Right hindlimb (tissue), 1 donor: ENCODE measurements at regions not wholly inside any gene's neighbourhood (a gene's known extent, or its start where the extent isn't known, plus 50 kb on each side); places are given as distances from the start of the nearest gene placed in this dataset.
"Not testable (repeated sequence)": the region's sequence is repeated elsewhere in the genome, so short reads cannot be mapped to it uniquely, and the experiment has no call there.

Experiments used
- DNase-seq: peaks from one replicate; pipeline ENCODE4 v3.0.0-alpha.2; 2018

DNA sequence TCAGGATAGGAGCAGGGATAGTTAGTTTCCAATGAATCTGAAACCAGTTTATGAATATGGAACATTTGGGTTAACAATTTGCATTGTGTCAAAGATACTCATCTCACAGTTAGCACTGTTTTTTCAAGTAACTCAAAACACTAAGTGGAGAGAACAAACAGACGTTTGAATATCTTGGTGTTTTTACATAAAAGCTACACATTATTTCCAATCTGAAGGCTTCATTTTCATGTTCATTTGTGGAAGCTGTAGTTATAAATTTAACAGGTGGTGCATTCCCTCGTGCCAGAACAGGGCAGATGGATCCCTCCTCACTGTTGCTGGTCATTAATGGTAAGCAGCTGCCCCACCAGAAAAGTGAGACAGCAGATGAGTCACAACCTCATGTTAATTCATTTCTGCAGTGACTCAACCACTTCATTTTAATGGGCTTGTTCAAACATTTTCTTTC is 286.9 kb downstream of the TMX3 start:
- peak; percentile 54 for DNase-seq

GRCh38 chr18:68426731-68427315 is 288.1 kb downstream of the TMX3 start:
- no peak for DNase-seq

GRCh38 chr18:68418881-68419280 is 296.0 kb downstream of the TMX3 start:
- DNase-seq: no peak

- no peak for DNase-seq
Observed at GRCh38 chr18:68418226-68418868, 296.6 kb downstream of the TMX3 start.

DNA sequence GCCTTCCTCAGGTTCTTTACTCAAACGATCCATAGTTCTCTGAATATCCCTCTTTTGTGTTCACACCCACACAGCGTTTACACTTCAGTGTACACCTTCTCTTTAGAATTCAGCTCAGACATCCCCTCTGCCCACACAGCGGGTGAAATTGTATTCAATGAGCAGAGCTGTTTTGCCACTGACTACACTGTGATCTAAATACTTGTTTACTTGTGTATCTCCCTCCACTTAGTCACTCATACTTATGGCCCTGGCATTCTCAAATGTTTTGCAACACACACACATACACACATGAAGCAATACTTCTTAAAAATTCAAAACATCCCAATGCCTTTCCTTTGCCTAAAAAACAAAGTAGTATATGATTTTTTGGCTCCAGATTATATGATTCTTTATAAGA is 297.1 kb downstream of the TMX3 start:
- DNase-seq: no peak

DNA sequence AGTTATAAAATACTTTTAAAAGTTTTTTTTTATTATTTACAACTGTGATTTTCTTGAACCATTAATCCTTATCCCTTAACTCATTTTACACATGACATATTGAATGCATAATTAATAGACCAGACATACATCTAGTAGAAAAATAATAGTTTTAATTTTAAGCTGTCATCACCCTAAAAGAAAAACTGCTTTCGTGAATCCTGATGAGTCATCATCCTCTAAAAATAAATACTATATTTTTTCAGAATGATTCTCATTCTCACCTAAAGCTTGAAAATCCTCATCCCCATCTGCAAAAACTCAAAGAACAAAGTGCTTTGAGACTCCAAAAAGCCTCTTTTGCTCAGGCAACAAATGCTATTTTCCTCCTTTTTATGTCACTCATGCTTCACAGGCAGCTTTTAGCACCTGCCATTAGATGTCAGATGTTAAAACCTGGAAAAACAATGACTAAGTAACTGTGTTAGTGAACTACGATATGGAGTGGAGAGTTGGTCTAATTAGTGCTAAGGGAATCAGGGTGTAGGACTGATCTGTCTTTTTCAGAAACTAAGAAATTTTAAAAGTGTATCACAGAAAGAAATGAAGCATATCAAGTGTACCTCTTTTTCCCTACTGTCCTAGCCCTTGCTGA is 297.6 kb downstream of the TMX3 start:
- no peak for DNase-seq

- DNase-seq: no peak
Observed at GRCh38 chr18:68414407-68414806, 300.5 kb downstream of the TMX3 start.

DNA sequence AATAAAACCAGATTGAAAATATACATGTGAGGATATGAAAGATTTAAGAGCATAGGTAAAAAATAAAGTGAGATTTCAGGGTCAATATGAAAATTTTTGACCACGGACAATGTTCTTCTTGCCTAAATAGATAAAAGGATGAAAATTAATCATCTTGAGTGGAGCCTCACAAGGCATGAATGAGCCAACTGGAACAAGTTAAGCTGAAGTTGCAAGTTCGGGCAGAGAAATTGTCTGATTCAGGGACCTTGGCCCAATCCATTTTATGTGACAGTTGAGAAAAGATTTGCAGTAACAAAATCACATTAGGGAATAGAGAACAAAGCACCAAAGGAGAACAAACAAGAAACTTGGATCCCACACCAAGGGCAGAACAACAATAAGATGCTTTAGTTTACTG is 305.3 kb downstream of the TMX3 start:
- no peak for DNase-seq

GRCh38 chr18:68406761-68407160 is 308.1 kb downstream of the TMX3 start:
- DNase-seq: no peak

DNA sequence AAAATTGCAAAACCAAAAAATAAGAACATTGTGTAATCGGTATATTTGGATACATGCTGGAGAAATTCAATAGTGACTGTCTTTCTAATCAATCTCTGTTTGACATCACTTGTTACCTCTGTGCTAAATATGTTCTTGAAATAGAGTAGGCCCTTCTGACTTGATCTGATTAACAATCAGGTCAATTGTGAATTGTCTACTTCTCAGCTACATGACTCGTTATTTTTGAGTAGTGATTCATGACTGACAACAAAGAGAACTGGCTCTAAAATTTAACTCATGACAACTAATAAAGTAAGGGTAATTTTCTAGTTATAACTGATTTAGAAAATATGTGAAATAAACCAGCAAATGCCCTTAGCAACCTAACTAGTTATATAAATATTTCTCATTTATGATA is 312.1 kb downstream of the TMX3 start:
- DNase-seq: no peak

DNA sequence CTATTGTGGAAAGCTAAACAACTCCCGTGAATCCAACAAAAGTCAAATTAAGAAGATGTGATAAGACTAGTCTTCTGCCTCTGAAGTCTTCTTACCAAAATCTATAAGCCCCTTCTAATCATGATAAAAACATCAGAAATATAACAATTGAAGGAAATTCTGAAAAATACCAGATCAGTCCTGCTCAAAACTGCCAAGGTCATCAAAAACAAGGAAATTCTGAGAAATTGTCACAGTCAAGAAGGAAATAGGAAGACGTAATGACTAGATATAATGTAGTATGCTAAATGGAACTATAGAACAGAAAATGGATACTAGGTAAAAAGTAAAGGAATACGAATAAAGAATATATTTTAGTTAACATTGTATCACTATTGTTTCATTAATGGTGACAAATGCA is 314.0 kb downstream of the TMX3 start:
- DNase-seq: no peak

DNA sequence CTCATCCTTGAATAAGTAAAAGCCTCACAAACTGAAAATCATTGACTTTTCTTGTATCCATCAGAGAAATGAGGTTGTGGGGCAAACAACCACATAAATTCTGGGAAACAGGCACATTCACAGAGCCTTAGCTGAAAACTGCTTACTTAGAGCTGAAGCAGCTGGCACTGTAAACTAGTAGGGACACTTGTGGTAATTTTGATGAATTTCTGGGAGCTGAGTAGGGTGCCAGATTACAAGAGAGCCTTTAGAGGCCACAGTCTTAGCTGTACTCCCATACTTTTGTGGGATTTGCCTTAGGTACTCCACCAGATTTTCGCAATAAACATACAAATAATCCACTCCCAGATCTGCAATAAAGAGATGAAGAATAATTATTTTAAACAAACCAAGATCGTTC is 315.2 kb downstream of the TMX3 start:
- no peak for DNase-seq

DNA sequence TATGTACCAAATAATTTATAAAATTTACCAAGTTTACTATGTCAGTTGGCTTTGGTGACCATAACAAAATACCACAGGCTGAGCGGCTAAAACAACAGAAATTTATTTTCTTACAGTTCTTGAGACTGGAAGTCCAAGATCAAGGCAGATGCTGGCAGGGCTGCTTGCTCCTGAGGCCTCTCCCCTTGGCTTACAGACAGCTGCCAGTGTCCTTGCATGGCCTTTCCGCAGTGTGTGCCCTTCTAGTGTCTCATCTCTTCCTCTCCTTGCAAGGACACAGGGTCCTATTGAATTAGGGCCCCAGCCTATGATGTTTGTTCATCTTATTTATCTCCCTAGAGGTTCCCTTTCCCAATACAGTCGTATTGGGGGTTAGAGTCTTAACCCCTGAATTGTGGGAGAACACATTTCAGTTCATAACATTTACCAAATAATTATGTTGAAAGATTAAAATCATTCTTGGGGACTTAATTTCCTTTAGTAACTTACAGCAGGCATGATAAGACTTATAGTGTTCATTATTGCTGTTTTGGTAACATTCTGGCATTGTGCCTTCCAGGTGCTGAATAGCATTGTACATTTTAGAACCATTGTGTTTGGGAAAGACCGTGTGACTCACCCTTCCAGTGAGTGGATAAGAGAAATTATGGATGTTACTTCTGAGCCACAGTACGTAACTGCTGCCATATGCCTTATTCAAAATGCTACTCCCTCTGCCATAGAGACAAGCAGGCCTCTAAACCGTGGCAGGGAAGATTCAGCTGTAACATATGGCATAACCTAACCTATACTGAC is 317.5 kb downstream of the TMX3 start:
- DNase-seq: no peak

- DNase-seq: no peak
Observed at GRCh38 chr18:68394705-68395104, 320.2 kb downstream of the TMX3 start.

GRCh38 chr18:68391801-68392200 is 323.1 kb downstream of the TMX3 start:
- DNase-seq: no peak

DNA sequence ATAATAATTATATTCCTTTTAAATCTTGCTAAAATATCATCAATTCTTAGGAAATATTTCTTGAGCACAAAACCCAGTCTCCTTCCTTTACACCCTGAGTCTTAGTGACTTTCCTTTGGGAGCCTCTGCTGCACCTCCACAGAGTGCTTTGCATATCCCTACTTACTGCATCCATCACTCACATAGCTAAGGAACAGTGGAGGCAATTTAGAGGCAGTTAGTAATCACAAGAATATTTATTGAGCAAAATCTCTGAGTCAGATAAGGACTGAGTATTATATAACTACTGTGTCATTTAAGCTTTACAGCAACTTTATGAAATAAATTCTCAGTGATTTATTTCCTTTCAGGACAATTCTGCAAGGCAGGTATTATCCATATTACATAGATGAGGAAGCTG is 327.7 kb downstream of the TMX3 start:
- no peak for DNase-seq

DNA sequence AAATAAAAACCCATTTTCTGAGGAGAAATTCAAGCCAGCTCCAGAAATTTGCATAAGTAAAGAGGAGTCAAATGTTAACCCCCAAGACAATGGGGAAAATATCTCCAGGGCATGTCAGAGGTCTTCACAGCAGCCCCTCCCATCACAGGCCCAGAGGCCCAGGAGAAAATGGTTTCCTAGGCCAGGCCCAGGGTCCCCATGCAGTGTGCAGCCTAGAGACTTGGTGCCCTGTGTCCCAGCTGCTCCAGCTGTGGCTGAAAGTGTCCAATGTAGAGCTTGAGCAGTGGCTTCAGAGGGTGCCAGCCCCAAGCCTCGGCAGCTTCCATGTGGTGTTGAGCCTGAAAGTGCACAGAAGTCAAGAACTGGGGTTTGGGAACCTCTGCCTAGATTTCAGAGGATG is 330.9 kb downstream of the TMX3 start:
- DNase-seq: not testable (repeated sequence)

- no peak for DNase-seq
Observed at GRCh38 chr18:68376926-68377325, 338.0 kb downstream of the TMX3 start.

DNA sequence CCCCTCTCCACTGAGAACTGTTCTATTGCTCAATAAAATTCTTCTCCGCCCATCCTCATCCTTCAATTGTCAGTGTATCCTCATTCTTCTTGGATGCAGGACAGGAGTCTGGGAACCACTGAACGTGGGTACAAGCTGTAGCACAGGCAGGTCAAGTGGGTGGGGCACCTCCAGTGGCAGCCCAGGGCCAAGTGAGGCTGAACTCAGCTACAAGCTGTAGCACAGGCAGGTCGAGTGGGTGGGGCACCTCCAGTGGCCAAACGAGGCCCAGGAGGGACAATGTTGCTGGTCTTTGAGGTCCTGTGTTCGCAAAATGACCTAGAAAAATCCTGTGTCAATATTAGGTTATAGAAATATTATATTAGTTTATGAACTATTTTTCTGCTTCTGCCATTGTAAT is 352.0 kb downstream of the TMX3 start:
- DNase-seq: no peak

DNA sequence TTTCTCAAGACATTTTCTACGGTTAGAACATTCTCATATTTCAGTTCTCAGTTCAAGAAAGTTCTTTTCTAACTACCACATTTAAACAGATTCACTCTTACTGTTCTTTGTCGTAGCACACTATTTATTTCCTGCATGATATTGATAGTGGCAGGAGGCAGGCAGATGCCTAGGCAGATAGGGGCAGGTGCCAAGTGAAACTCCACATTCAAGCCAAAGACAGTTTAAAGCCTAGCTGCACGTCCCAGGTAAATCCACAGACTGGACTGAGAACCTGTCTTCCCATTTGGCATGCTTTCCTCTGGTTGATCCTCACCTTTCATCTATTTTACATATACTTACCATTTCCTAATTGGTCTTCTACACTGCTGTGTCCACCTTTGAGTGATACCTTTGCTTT is 359.3 kb downstream of the TMX3 start:
- DNase-seq: no peak

GRCh38 chr18:68354176-68354575 is 360.7 kb downstream of the TMX3 start:
- DNase-seq: no peak

DNA sequence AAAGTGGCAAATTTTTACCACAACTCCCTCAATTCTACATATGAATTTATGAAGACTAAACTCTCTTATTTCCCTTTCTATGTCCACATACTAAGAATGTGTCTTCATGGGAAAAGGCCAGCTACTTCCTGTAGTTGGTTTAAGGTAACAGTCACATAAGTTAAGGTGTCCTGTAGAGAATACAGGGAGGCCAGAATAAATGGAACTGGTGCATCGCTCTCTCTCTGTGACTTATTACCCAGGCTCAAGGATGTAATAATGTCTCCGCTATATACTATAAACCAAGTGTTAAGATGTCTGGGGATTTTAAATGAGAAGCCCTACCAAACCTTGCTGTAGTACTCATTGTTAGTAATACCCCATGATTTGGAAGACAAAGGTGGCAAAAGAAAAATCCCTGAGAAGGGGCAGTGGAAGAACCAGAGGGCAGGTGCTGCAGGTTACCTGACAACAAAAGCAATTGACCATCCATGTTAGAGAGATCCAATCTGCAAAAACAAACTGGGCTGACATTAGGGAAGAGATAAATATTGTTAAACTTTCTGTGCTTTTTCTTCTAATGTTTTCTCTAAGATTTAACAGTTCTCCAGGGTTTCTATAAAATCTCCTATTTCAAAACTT is 372.8 kb downstream of the TMX3 start:
- DNase-seq: no peak

DNA sequence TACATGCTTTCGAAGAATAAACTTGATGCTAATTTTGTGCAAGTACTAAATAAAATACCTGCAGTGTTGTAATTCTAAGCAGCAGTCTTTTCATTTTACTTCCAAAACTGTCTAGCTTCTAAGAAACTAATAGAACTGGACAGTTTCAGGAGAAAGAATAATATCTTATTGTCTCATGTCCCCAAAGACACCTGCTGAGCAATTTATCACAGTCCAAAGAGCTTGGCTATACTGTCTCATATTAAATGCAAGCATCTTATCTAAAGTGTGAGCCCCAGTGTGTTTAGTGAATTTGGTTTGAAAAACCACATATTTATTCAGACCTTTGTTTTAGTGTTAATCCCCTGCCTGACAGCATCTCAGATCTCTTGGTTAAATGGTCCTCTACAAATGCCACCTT is 374.3 kb downstream of the TMX3 start:
- no peak for DNase-seq
